ENCODE measurements at regions not wholly inside any gene's neighbourhood (a gene's known extent, or its start where the extent isn't known, plus 50 kb on each side); places are given as distances from the start of the nearest gene placed in this dataset.

DNA sequence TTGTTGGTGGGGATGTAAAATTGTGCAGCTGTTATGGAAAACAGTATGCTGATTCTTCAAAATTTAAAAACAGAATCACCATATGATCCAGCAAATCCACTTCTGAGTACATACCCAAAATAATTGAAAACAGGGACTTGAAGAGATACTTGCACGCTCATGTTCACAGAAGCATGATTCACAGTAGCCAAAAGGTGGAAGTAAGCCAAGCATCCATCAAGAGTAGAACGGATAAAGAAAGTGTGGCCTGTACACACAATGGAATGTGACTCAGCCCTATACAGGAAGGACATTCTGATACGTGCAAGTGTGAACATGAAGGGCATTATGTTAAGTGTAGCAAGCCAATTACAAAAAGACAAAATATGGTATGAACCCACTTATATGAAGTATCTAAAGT, 696.7 kb upstream of the CELF2 start:
- Mint-ChIP-seq H3K27ac (no peak overlapping the region), H3K4me1 (no peaks in the 10 kb centered on the region), H3K27me3 (ENCODE audit: low read depth in 2 of 2) (no peaks in the 10 kb centered on the region), H3K4me3 (no peak overlapping the region), H3K9me3 (peaks cover 0 to 7% of the 10 kb centered on the region in 2 donors), H3K36me3 (no peaks in the 10 kb centered on the region)
- TF ChIP-seq, protein P1, sequence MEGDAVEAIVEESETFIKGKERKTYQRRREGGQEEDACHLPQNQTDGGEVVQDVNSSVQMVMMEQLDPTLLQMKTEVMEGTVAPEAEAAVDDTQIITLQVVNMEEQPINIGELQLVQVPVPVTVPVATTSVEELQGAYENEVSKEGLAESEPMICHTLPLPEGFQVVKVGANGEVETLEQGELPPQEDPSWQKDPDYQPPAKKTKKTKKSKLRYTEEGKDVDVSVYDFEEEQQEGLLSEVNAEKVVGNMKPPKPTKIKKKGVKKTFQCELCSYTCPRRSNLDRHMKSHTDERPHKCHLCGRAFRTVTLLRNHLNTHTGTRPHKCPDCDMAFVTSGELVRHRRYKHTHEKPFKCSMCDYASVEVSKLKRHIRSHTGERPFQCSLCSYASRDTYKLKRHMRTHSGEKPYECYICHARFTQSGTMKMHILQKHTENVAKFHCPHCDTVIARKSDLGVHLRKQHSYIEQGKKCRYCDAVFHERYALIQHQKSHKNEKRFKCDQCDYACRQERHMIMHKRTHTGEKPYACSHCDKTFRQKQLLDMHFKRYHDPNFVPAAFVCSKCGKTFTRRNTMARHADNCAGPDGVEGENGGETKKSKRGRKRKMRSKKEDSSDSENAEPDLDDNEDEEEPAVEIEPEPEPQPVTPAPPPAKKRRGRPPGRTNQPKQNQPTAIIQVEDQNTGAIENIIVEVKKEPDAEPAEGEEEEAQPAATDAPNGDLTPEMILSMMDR (IDR thresholded peaks at IDR 0.05): no peak
- DNase-seq: no peak
- Histone ChIP-seq H3K27ac (ENCODE audit: low read length) (no peak overlapping the region), H3K36me3 (ENCODE audit: control insufficient read depth, insufficient read depth, low read length) (no peaks in the 10 kb centered on the region), H3K27me3 (ENCODE audit: control insufficient read depth, insufficient read depth, low read length) (no peaks in the 10 kb centered on the region), H3K9me3 (ENCODE audit: control insufficient read depth, insufficient read depth, low read length) (no peaks in the 10 kb centered on the region), H3K4me3 (ENCODE audit: low read length) (no peak overlapping the region), H3K4me1 (ENCODE audit: control insufficient read depth, insufficient read depth, low read length) (no peaks in the 10 kb centered on the region)
- WGBS (ENCODE audit: insufficient coverage): 73% methylated on average over 3 of the region's 3 CpGs
- intact Hi-C loops (cut with micrococcal nuclease): no loop called here
- no peak for ATAC-seq

DNA sequence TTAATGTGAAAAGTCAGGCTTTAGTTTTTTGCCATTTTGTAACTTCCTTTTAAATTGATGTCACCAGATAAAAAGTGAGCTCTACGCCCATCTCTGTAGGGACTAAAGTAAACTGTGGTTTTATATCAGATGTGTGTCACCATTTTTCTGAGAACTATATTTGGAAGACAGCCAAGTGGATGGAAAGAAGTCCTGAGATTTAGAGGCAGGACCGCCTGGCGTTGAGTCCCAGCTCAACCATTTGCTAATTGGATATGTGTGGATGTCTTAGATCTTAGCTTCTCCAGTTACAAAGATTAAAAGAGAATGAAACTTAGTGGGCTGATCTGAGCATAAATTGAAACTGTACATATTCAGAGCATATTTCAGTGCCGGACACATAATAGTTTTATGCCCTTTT, 691.6 kb upstream of the CELF2 start:
- Mint-ChIP-seq H3K27ac (no peak overlapping the region), H3K27me3 (ENCODE audit: low read depth in 2 of 2) (no peaks in the 10 kb centered on the region), H3K4me1 (no peaks in the 10 kb centered on the region), H3K4me3 (no peak overlapping the region), H3K9me3 (peaks cover 0 to 6% of the 10 kb centered on the region in 2 donors), H3K36me3 (no peaks in the 10 kb centered on the region)
- no peak overlapping the region for H3K27ac ChIP-seq (ENCODE audit: low read length)
- WGBS (ENCODE audit: insufficient coverage): 64% methylated on average over 4 of the region's 4 CpGs
- no peaks in the 10 kb centered on the region for H3K9me3 ChIP-seq (ENCODE audit: control insufficient read depth, insufficient read depth, low read length)
- H3K4me3 ChIP-seq (ENCODE audit: low read length): no peak overlapping the region
- intact Hi-C loops (cut with micrococcal nuclease): no loop called here
- no peaks in the 10 kb centered on the region for H3K4me1 ChIP-seq (ENCODE audit: control insufficient read depth, insufficient read depth, low read length)
- H3K27me3 ChIP-seq (ENCODE audit: control insufficient read depth, insufficient read depth, low read length): no peaks in the 10 kb centered on the region
- H3K36me3 ChIP-seq (ENCODE audit: control insufficient read depth, insufficient read depth, low read length): no peaks in the 10 kb centered on the region
- no peak for DNase-seq
- TF ChIP-seq, protein P1 (IDR thresholded peaks at IDR 0.05): no peak
- no peak for ATAC-seq

DNA sequence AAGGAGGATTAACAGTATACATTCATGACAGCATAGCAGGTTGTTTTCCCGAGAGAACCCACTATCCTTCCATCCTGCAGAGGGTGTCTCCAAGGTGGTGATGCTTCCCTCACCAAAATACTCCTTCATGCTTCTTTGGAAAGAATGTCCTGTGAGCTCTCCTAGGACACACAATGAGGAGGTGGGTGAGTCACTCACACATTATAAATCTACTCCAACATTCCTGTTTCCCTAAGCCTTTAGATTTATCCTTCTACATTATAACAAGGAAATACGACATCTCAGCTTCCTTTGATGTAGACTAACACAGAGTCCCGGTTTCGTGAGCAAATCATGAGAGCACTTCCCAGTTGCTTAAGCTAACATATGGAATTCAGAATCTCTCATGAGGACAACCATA, 689.7 kb upstream of the CELF2 start:
- no peaks in the 10 kb centered on the region for H3K4me1 ChIP-seq (ENCODE audit: control insufficient read depth, insufficient read depth, low read length)
- DNase-seq (no peak), ATAC-seq (no peak)
- intact Hi-C loops (cut with micrococcal nuclease): no loop called here
- H3K4me1 Mint-ChIP-seq: no peaks in the 10 kb centered on the region
- H3K36me3 ChIP-seq (ENCODE audit: control insufficient read depth, insufficient read depth, low read length): no peaks in the 10 kb centered on the region
- peaks cover 0 to 5% of the 10 kb centered on the region in 2 donors for H3K9me3 Mint-ChIP-seq
- no peaks in the 10 kb centered on the region for H3K9me3 ChIP-seq (ENCODE audit: control insufficient read depth, insufficient read depth, low read length)
- H3K27ac ChIP-seq (ENCODE audit: low read length): no peak overlapping the region
- WGBS (ENCODE audit: insufficient coverage): 80% methylated on average over 4 of the region's 4 CpGs
- TF ChIP-seq, protein P1 (IDR thresholded peaks at IDR 0.05): no peak
- H3K27me3 ChIP-seq (ENCODE audit: control insufficient read depth, insufficient read depth, low read length): no peaks in the 10 kb centered on the region
- H3K27me3 Mint-ChIP-seq (ENCODE audit: low read depth in 2 of 2): peaks cover 0 to 1% of the 10 kb centered on the region in 2 donors
- no peak overlapping the region for H3K27ac Mint-ChIP-seq
- H3K4me3 Mint-ChIP-seq: no peak overlapping the region
- no peaks in the 10 kb centered on the region for H3K36me3 Mint-ChIP-seq
- H3K4me3 ChIP-seq (ENCODE audit: low read length): no peak overlapping the region

DNA sequence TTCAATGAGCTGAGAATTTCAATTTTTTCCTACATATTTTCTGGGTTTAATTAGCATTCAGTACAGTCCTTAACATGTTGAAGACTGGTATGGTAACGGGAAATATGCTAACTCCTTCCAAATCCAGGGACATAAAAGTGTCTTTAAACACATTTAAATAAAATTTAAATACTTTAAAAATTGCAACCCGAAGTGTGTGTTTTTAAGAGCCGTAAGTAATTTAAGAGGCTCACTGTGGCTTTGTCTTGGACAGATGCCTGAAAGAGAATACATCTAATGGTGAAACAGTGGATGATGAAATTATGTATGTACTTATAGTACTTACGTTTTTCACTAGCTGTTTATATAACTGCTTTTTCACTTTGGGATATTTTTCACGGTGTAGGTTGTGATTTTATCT, 687.3 kb upstream of the CELF2 start:
- Histone ChIP-seq H3K4me1 (ENCODE audit: control insufficient read depth, insufficient read depth, low read length) (no peaks in the 10 kb centered on the region), H3K36me3 (ENCODE audit: control insufficient read depth, insufficient read depth, low read length) (no peaks in the 10 kb centered on the region), H3K27ac (ENCODE audit: low read length) (no peak overlapping the region), H3K27me3 (ENCODE audit: control insufficient read depth, insufficient read depth, low read length) (no peaks in the 10 kb centered on the region), H3K4me3 (ENCODE audit: low read length) (no peak overlapping the region), H3K9me3 (ENCODE audit: control insufficient read depth, insufficient read depth, low read length) (no peaks in the 10 kb centered on the region)
- WGBS (ENCODE audit: insufficient coverage): 78% methylated on average over 3 of the region's 5 CpGs
- no peak for ATAC-seq
- Mint-ChIP-seq H3K4me3 (no peak overlapping the region), H3K4me1 (no peaks in the 10 kb centered on the region), H3K27ac (no peak overlapping the region), H3K9me3 (peaks cover 0 to 1% of the 10 kb centered on the region in 2 donors), H3K27me3 (ENCODE audit: low read depth in 2 of 2) (peaks cover 2 to 6% of the 10 kb centered on the region in 2 donors), H3K36me3 (no peaks in the 10 kb centered on the region)
- no peak for DNase-seq
- intact Hi-C loops (cut with micrococcal nuclease): no loop called here
- TF ChIP-seq, protein P1 (IDR thresholded peaks at IDR 0.05): no peak
